RWPE2 (cell line): ENCODE measurements at regions not wholly inside any gene's neighbourhood (a gene's known extent, or its start where the extent isn't known, plus 50 kb on each side); places are given as distances from the start of the nearest gene placed in this dataset.

Experiments used
- ATAC-seq: fragments of 200-7000 bp; cut with Tn5 transposase; 3 replicates; pipeline ENCODE4 v1.9.1; 2021; ENCODE audit warnings: low read depth
- DNase-seq: peaks from one replicate; pipeline ENCODE4 v3.0.0-alpha.2; 2020; ENCODE audit warnings: low spot score
- H3K27ac ChIP-seq: fragments of 450-650 bp; 2 replicates; pipeline ENCODE4 v1.5.1; 2017; ENCODE audit warnings: mild to moderate bottlenecking; ENCODE audit not compliant: poor library complexity, severe bottlenecking
- H3K27me3 ChIP-seq: fragments of 250-450 bp; sonication (Bioruptor Pico); 2 replicates; pipeline ENCODE4 v1.5.1; 2021; ENCODE audit warnings: mild to moderate bottlenecking, moderate library complexity; ENCODE audit not compliant: insufficient read depth, poor library complexity, severe bottlenecking
- H3K36me3 ChIP-seq: fragments of 250-450 bp; sonication (Bioruptor Pico); 2 replicates; pipeline ENCODE4 v1.5.1; 2020; ENCODE audit warnings: low read depth, mild to moderate bottlenecking, moderate library complexity
- H3K4me1 ChIP-seq: fragments of 250-450 bp; sonication (Bioruptor Pico); 2 replicates; pipeline ENCODE4 v1.5.1; 2021; ENCODE audit warnings: mild to moderate bottlenecking, moderate library complexity; ENCODE audit not compliant: insufficient read depth, poor library complexity, severe bottlenecking
- H3K4me3 ChIP-seq: fragments of 250-450 bp; sonication (Bioruptor Pico); 2 replicates; pipeline ENCODE4 v1.5.1; 2021; ENCODE audit warnings: mild to moderate bottlenecking, moderate library complexity; ENCODE audit not compliant: severe bottlenecking
- H3K9me3 ChIP-seq: fragments of 250-450 bp; sonication (Bioruptor Pico); 2 replicates; pipeline ENCODE4 v1.5.1; 2021; ENCODE audit warnings: mild to moderate bottlenecking, moderate library complexity; ENCODE audit not compliant: severe bottlenecking
- CTCF ChIP-seq: fragments of 450-650 bp; IDR thresholded peaks from one replicate; pipeline ENCODE4 v1.5.1; 2017; ENCODE audit warnings: mild to moderate bottlenecking, moderate library complexity; ENCODE audit not compliant: poor library complexity, severe bottlenecking

DNA sequence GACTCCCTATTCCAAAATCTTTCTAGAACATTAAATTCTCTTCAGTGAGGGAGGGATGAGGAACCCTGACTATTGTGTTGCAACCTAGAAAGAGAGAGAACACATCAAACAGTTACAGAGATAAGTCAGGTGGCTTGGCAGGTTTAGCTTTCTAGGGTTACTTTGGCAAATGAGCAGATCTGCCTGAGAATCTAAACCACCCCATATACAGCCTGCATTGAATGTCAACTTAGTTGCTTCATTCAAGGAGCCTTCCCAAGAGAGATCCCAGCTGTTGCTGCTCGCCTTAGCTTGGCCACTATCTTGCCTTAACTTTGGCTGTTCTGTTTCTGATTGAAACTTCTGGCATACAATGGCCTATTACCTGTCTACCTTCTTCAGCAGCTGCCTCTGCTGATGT, 74.7 kb upstream of the TCF21 start:
- H3K4me1 ChIP-seq, result no peaks in the 10 kb centered on the region
- H3K27me3 ChIP-seq, result no peaks in the 10 kb centered on the region
- ATAC-seq (no peak), DNase-seq (no peak)
- H3K27ac ChIP-seq, result peak overlapping the region; percentile 14
- TF ChIP-seq CTCF, result no peak
- no peaks in the 10 kb centered on the region for H3K36me3 ChIP-seq
- no peak overlapping the region for H3K4me3 ChIP-seq
- H3K9me3 ChIP-seq, result no peaks in the 10 kb centered on the region

DNA sequence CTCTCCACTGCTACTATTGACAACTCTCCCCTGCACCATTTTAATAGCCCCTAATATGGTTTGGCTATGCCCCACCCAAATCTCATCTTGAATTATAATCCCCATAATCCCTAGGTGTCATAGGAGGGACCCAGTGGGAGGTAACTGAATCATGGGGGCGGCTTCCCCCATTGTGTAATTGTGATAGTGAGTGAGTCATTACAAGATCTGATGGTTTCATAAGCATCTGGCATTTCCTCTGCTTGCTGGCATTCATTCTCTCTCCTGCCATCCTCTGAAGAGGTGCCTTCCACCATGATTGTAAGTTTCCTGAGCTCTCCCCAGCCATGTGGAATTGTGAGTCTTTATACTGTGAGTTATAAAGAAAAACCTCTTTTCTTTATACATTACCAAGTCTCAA, 74.1 kb upstream of the TCF21 start:
- Histone ChIP-seq H3K4me1 (no peaks in the 10 kb centered on the region), H3K9me3 (no peaks in the 10 kb centered on the region), H3K27ac (peak overlapping the region; percentile 14), H3K4me3 (no peak overlapping the region), H3K27me3 (no peaks in the 10 kb centered on the region), H3K36me3 (no peaks in the 10 kb centered on the region)
- TF ChIP-seq CTCF, result no peak
- DNase-seq, result no peak
- peak; percentile 62 for ATAC-seq

DNA sequence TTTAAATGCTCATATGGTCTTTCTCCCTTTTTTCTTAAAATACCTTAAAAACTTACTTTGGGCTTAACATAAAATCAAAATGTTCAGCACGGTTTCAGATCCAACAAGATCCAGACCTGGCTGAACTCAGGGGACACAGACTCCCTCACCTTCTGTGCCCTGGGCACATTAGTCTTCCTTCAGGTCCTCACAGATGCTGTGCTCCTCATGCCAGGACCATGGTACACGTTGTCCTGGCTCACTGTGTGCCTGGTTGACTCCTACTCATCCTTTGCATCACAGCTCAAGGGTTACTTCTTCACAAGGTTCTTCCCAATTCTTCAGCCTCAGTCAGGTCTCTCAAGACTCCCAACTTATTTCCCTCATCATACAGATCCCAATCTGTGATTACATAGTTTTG, 73.6 kb upstream of the TCF21 start:
- no peak for DNase-seq
- H3K4me1 ChIP-seq, result no peaks in the 10 kb centered on the region
- H3K27ac ChIP-seq, result peak overlapping the region; percentile 14
- H3K27me3 ChIP-seq, result no peaks in the 10 kb centered on the region
- no peaks in the 10 kb centered on the region for H3K9me3 ChIP-seq
- H3K36me3 ChIP-seq, result no peaks in the 10 kb centered on the region
- no peak for ATAC-seq
- TF ChIP-seq CTCF, result no peak
- H3K4me3 ChIP-seq, result no peak overlapping the region

DNA sequence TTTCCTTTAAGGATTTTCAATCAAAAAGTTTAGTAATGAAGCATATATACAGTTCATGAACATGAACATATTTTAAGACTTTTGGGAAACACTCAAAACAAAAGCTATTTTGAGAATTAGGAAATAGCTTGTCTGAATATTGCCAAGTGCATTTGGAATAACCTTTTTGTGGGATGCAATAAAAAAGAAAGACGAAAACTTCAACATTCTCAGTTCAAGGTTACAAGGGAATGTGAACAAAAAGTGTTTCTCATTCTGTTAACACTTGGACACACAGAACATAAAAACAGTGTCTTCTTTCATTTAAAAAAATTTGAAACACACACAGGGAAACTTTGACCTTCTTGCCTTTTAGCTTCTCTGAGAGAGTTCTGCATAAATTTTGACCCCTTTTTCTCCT, 72.7 kb upstream of the TCF21 start:
- no peak overlapping the region for H3K4me3 ChIP-seq
- H3K27ac ChIP-seq, result no peak overlapping the region
- ATAC-seq, result no peak
- no peak for TF ChIP-seq CTCF
- H3K4me1 ChIP-seq, result no peaks in the 10 kb centered on the region
- H3K9me3 ChIP-seq, result no peaks in the 10 kb centered on the region
- no peak for DNase-seq
- no peaks in the 10 kb centered on the region for H3K36me3 ChIP-seq
- no peaks in the 10 kb centered on the region for H3K27me3 ChIP-seq

- no peaks in the 10 kb centered on the region for H3K27me3 ChIP-seq
- H3K4me3 ChIP-seq, result no peak overlapping the region
- no peak for ATAC-seq
- no peak for DNase-seq
- H3K4me1 ChIP-seq, result no peaks in the 10 kb centered on the region
- H3K36me3 ChIP-seq, result no peaks in the 10 kb centered on the region
- no peak overlapping the region for H3K27ac ChIP-seq
- TF ChIP-seq CTCF, result peak; percentile 44
- H3K9me3 ChIP-seq, result no peaks in the 10 kb centered on the region
Observed at GRCh38 chr6:133817460-133818047, 71.4 kb upstream of the TCF21 start.
